ENCODE measurements at regions not wholly inside any gene's neighbourhood (a gene's known extent, or its start where the extent isn't known, plus 50 kb on each side); places are given as distances from the start of the nearest gene placed in this dataset.
"Not testable (repeated sequence)": the region's sequence is repeated elsewhere in the genome, so short reads cannot be mapped to it uniquely, and the experiment has no call there.

- no peak for DNase-seq
These were observed 55.4 kb upstream of the KLF14 start for GRCh38 chr7:130789436-130789835.

- DNase-seq: no peak
These were observed 57.7 kb upstream of the KLF14 start for GRCh38 chr7:130791746-130792145.

GRCh38 chr7:130793855-130794618, 60.0 kb upstream of the KLF14 start:
- DNase-seq: no peak

GRCh38 chr7:130794619-130794922, 60.6 kb upstream of the KLF14 start:
- DNase-seq: no peak

GRCh38 chr7:130796425-130796824, 62.4 kb upstream of the KLF14 start:
- DNase-seq: not testable (repeated sequence)

GRCh38 chr7:130803127-130803526, 69.1 kb upstream of the KLF14 start:
- no peak for DNase-seq

GRCh38 chr7:130804220-130804619, 70.2 kb upstream of the KLF14 start:
- DNase-seq: no peak

GRCh38 chr7:130812819-130813218, 78.8 kb upstream of the KLF14 start:
- not testable (repeated sequence) for DNase-seq

- no peak for DNase-seq
These were observed 80.8 kb upstream of the KLF14 start for GRCh38 chr7:130814778-130815335.

- no peak for DNase-seq
These were observed 84.0 kb upstream of the KLF14 start for GRCh38 chr7:130818056-130818455.

- DNase-seq: no peak
These were observed 87.9 kb upstream of the KLF14 start for GRCh38 chr7:130821864-130822263.

- no peak for DNase-seq
These were observed 88.6 kb upstream of the KLF14 start for GRCh38 chr7:130822642-130823041.

- DNase-seq: no peak
These were observed 89.1 kb upstream of the KLF14 start for GRCh38 chr7:130823060-130823459.

GRCh38 chr7:130825819-130826218, 91.8 kb upstream of the KLF14 start:
- DNase-seq: no peak

- DNase-seq: no peak
These were observed 95.4 kb upstream of the KLF14 start for GRCh38 chr7:130829415-130829814.

GRCh38 chr7:130831322-130831721, 97.3 kb upstream of the KLF14 start:
- no peak for DNase-seq

GRCh38 chr7:130831817-130832481, 97.9 kb upstream of the KLF14 start:
- DNase-seq: no peak

- no peak for DNase-seq
These were observed 104.7 kb upstream of the KLF14 start for GRCh38 chr7:130838738-130839137.

- DNase-seq: no peak
These were observed 106.6 kb upstream of the KLF14 start for GRCh38 chr7:130840599-130840998.

- no peak for DNase-seq
These were observed 107.4 kb upstream of the KLF14 start for GRCh38 chr7:130841416-130841815.

GRCh38 chr7:130843703-130844102, 109.7 kb upstream of the KLF14 start:
- DNase-seq: no peak

- DNase-seq: no peak
These were observed 111.0 kb upstream of the KLF14 start for GRCh38 chr7:130844811-130845580.

- no peak for DNase-seq
These were observed 111.6 kb upstream of the KLF14 start for GRCh38 chr7:130845581-130846085.

Data from NK-92 treated with Interleukin-12 subunit alpha and Interleukin-12 subunit beta, amount 100 ng/mL, for 24 hours (cell line).